ENCODE measurements at regions not wholly inside any gene's neighbourhood (a gene's known extent, or its start where the extent isn't known, plus 50 kb on each side); places are given as distances from the start of the nearest gene placed in this dataset.

GRCh38 chr14:97838986-97839385 is 1041.8 kb downstream of the VRK1 start:
- TF ChIP-seq CHD2 (IDR thresholded peaks at IDR 0.05; ENCODE audit: low read depth, low read length) (no peak), RBFOX2 (IDR thresholded peaks at IDR 0.05; ENCODE audit: low read depth, low read length) (no peak), ZNF225 (CRISPR knock-in tag; IDR thresholded peaks at IDR 0.05) (no peak), MTF1 (CRISPR knock-in tag; IDR thresholded peaks at IDR 0.05) (no peak), ZFP36 (IDR thresholded peaks at IDR 0.05; ENCODE audit: borderline replicate concordance, low read depth, low read length, partially characterized antibody) (no peak)
- TF ChIP-seq, protein P1, sequence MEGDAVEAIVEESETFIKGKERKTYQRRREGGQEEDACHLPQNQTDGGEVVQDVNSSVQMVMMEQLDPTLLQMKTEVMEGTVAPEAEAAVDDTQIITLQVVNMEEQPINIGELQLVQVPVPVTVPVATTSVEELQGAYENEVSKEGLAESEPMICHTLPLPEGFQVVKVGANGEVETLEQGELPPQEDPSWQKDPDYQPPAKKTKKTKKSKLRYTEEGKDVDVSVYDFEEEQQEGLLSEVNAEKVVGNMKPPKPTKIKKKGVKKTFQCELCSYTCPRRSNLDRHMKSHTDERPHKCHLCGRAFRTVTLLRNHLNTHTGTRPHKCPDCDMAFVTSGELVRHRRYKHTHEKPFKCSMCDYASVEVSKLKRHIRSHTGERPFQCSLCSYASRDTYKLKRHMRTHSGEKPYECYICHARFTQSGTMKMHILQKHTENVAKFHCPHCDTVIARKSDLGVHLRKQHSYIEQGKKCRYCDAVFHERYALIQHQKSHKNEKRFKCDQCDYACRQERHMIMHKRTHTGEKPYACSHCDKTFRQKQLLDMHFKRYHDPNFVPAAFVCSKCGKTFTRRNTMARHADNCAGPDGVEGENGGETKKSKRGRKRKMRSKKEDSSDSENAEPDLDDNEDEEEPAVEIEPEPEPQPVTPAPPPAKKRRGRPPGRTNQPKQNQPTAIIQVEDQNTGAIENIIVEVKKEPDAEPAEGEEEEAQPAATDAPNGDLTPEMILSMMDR (CRISPR knock-in tag; IDR thresholded peaks at IDR 0.05), result no peak
- TF ChIP-seq, protein P2, sequence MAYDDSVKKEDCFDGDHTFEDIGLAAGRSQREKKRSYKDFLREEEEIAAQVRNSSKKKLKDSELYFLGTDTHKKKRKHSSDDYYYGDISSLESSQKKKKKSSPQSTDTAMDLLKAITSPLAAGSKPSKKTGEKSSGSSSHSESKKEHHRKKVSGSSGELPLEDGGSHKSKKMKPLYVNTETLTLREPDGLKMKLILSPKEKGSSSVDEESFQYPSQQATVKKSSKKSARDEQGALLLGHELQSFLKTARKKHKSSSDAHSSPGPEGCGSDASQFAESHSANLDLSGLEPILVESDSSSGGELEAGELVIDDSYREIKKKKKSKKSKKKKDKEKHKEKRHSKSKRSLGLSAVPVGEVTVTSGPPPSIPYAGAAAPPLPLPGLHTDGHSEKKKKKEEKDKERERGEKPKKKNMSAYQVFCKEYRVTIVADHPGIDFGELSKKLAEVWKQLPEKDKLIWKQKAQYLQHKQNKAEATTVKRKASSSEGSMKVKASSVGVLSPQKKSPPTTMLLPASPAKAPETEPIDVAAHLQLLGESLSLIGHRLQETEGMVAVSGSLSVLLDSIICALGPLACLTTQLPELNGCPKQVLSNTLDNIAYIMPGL (CRISPR knock-in tag; IDR thresholded peaks at IDR 0.05; ENCODE audit: borderline replicate concordance in 1 of 2, low read depth in 1 of 2), result no peak

Data from HepG2 (cell line).